B cell (primary cell): ENCODE measurements at regions not wholly inside any gene's neighbourhood (a gene's known extent, or its start where the extent isn't known, plus 50 kb on each side); places are given as distances from the start of the nearest gene placed in this dataset.

Experiments used
- ATAC-seq: fragments of 200-7000 bp; cut with Tn5 transposase; one replicate; pipeline ENCODE4 v1.10.0; 2021; ENCODE audit warnings: low read depth, mild to moderate bottlenecking, moderate number of reproducible peaks, moderate library complexity
- CTCF ChIA-PET: fragments of 350-600 bp; sonication (Branson Sonifier 250); formaldehyde crosslinking; loops from one replicate; lab custom pipeline; 2021; ENCODE audit warnings: antibody characterized with exemption, inconsistent platforms; lab: Charles Lee
- POLR2A ChIA-PET: fragments of 350-600 bp; sonication (Branson Sonifier 250); formaldehyde crosslinking; loops from one replicate; lab custom pipeline; 2021; ENCODE audit warnings: antibody characterized with exemption; lab: Charles Lee
- DNase-seq: peaks from one replicate; pipeline ENCODE4 v3.0.0; 2013
- H2AFZ ChIP-seq: 2 replicates; pipeline ENCODE4 v1.6.1; 2012; ENCODE audit warnings: mild to moderate bottlenecking, low read depth, low read length; ENCODE audit not compliant: insufficient read depth, poor library complexity, severe bottlenecking
- H3K27ac ChIP-seq, 2 donors: 1 replicate in 1 of 2; 2 replicates in 1 of 2; pipeline ENCODE4 v1.5.1; 2012 to 2013; ENCODE audit warnings: low read length in 2 of 2, mild to moderate bottlenecking in 2 of 2, moderate library complexity in 1 of 2
- H3K27me3 ChIP-seq, 4 experiments: fragments of 200-600 bp in 1 of 4; sonication (generic) in 1 of 4; replicated peaks in 1 of 4; 1 replicate in 2 of 4; 2 replicates in 2 of 4; pipeline versions ENCODE4 v1.6.1 to v1.7.0; 2013 to 2016; ENCODE audit warnings: low read length in 3 of 4, mild to moderate bottlenecking in 2 of 4, mixed read lengths in 1 of 4, moderate library complexity in 1 of 4; ENCODE audit not compliant: insufficient read depth in 4 of 4, control insufficient read depth in 3 of 4; ENCODE audit errors: control extremely low read depth in 1 of 4
- H3K36me3 ChIP-seq, 2 experiments: replicated peaks in 1 of 2; 1 replicate in 1 of 2; 2 replicates in 1 of 2; pipeline versions ENCODE4 v1.6.1 to v1.7.1; 2013; ENCODE audit warnings: low read length in 1 of 2; ENCODE audit not compliant: insufficient read depth in 2 of 2, control insufficient read depth in 1 of 2; ENCODE audit errors: control extremely low read depth in 1 of 2, extremely low read depth in 1 of 2
- H3K4me1 ChIP-seq, 2 donors: fragments of 200-600 bp in 1 of 2; sonication (generic) in 1 of 2; 1 replicate in 1 of 2; 2 replicates in 1 of 2; pipeline versions ENCODE4 v1.5.1 to v1.6.1; 2013 to 2017; ENCODE audit warnings: low read length in 2 of 2; ENCODE audit not compliant: control insufficient read depth in 2 of 2, insufficient read depth in 2 of 2
- H3K4me2 ChIP-seq: replicated peaks from 2 replicates; pipeline ENCODE3; 2012; ENCODE audit warnings: mild to moderate bottlenecking, low read depth, low read length; ENCODE audit not compliant: poor library complexity, severe bottlenecking
- H3K4me3 ChIP-seq, 5 experiments: fragments of 200-600 bp in 1 of 5; sonication (generic) in 1 of 5; 1 replicate in 3 of 5; 2 replicates in 2 of 5; pipeline versions ENCODE4 v1.5.1 to v1.7.0; 2011 to 2016; ENCODE audit warnings: low read length in 4 of 5, mild to moderate bottlenecking in 4 of 5, low read depth in 2 of 5, control low read depth in 1 of 5, moderate library complexity in 1 of 5; ENCODE audit not compliant: insufficient read depth in 1 of 5; ENCODE audit errors: control extremely low read depth in 1 of 5, extremely low read depth in 1 of 5
- H3K79me2 ChIP-seq: fragments of 200-600 bp; sonication (generic); one replicate; pipeline ENCODE4 v1.6.0; 2016; ENCODE audit warnings: low read length; ENCODE audit not compliant: control insufficient read depth, insufficient read depth
- H3K9ac ChIP-seq: fragments of 200-600 bp; sonication (generic); 2 replicates; pipeline ENCODE4 v1.6.1; 2017; ENCODE audit warnings: mild to moderate bottlenecking, low read length, moderate library complexity
- H3K9me3 ChIP-seq, 3 donors: one replicate each; pipeline versions ENCODE4 v1.6.1 to v1.7.1; 2013; ENCODE audit warnings: low read length in 2 of 3; ENCODE audit not compliant: control insufficient read depth in 2 of 3, insufficient read depth in 1 of 3; ENCODE audit errors: control extremely low read depth in 1 of 3
- H4K20me1 ChIP-seq: 2 replicates; pipeline ENCODE4 v1.6.0; 2012; ENCODE audit warnings: mild to moderate bottlenecking, low read length; ENCODE audit not compliant: insufficient read depth, control insufficient read depth, poor library complexity, severe bottlenecking
- H3K27ac Mint-ChIP-seq: one replicate; pipeline ENCODE4 v1.8.0; 2021; ENCODE audit warnings: mixed read lengths
- H3K27me3 Mint-ChIP-seq: one replicate; pipeline ENCODE4 v1.8.0; 2021; ENCODE audit warnings: mixed read lengths
- H3K4me1 Mint-ChIP-seq: one replicate; pipeline ENCODE4 v1.8.0; 2021; ENCODE audit warnings: mixed read lengths
- H3K4me3 Mint-ChIP-seq: one replicate; pipeline ENCODE4 v1.8.0; 2021; ENCODE audit warnings: mixed read lengths
- H3K9me3 Mint-ChIP-seq: one replicate; pipeline ENCODE4 v1.8.0; 2022; ENCODE audit warnings: mixed read lengths; ENCODE audit not compliant: insufficient read depth
- EZH2 ChIP-seq: IDR thresholded peaks from 2 replicates; pipeline ENCODE4 v1.6.1; 2012; ENCODE audit warnings: borderline replicate concordance, low read depth, mild to moderate bottlenecking, moderate library complexity, low read length; ENCODE audit not compliant: insufficient read depth, poor library complexity, severe bottlenecking
- WGBS: methylation state at CpG from one replicate; pipeline ENCODE4 v1.1.5; 2013; ENCODE audit warnings: missing lambda C conversion rate; ENCODE audit not compliant: insufficient coverage; 5-methylcytosine and 5-hydroxymethylcytosine counted together
- intact Hi-C: fragments of 100-400 bp; cut with micrococcal nuclease; formaldehyde crosslinking; loops from one replicate; pipeline ENCODE4 v1.10.0; 2022
- TF ChIP-seq, protein P1 (sequence below): fragments of 200-600 bp; IDR thresholded peaks from one replicate; pipeline ENCODE4 v1.8.0; 2022; ENCODE audit warnings: antibody characterized with exemption, mild to moderate bottlenecking

DNA sequence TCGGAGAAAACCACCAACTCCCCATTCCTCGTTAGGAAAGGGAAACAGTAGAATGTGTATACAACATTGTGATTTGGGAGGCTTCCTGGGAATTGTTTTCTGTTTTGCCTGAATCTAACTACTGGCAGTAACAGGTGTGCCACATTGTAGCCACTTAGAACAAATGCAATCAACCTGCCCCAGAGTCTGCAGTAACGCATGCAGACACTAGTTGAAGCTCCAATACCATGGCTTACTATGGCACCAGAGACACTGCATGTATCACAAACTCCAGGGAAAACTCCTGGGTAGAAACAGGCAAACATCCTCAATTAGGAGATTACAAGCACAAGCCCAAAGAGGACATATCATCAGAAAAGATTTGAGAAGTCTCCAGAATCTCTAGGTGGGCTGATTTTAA lies 154.2 kb upstream of the NEIL3 start:
- TF ChIP-seq EZH2 = no peak
- TF ChIP-seq, protein P1, sequence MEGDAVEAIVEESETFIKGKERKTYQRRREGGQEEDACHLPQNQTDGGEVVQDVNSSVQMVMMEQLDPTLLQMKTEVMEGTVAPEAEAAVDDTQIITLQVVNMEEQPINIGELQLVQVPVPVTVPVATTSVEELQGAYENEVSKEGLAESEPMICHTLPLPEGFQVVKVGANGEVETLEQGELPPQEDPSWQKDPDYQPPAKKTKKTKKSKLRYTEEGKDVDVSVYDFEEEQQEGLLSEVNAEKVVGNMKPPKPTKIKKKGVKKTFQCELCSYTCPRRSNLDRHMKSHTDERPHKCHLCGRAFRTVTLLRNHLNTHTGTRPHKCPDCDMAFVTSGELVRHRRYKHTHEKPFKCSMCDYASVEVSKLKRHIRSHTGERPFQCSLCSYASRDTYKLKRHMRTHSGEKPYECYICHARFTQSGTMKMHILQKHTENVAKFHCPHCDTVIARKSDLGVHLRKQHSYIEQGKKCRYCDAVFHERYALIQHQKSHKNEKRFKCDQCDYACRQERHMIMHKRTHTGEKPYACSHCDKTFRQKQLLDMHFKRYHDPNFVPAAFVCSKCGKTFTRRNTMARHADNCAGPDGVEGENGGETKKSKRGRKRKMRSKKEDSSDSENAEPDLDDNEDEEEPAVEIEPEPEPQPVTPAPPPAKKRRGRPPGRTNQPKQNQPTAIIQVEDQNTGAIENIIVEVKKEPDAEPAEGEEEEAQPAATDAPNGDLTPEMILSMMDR = no peak
- ATAC-seq (no peak), DNase-seq (no peak)
- Mint-ChIP-seq H3K9me3 (no peaks in the 10 kb centered on the region), H3K4me3 (no peak overlapping the region), H3K27me3 (no peaks in the 10 kb centered on the region), H3K4me1 (no peaks in the 10 kb centered on the region), H3K27ac (no peak overlapping the region)
- no peaks in the 10 kb centered on the region for H3K9me3 ChIP-seq
- H3K36me3 ChIP-seq = no peaks in the 10 kb centered on the region
- WGBS = 100% methylated on average over 1 of the region's 3 CpGs
- no peaks in the 10 kb centered on the region for H3K27me3 ChIP-seq
- POLR2A ChIA-PET = no interaction called here
- H3K4me2 ChIP-seq = no peak overlapping the region
- no peak overlapping the region for H2AFZ ChIP-seq
- H3K4me3 ChIP-seq = no peak overlapping the region
- no peaks in the 10 kb centered on the region for H4K20me1 ChIP-seq
- H3K79me2 ChIP-seq = no peaks in the 10 kb centered on the region
- intact Hi-C loops = no loop called here
- no peak overlapping the region for H3K9ac ChIP-seq
- no peaks in the 10 kb centered on the region for H3K4me1 ChIP-seq
- CTCF ChIA-PET = no interaction called here
- no peak overlapping the region for H3K27ac ChIP-seq

DNA sequence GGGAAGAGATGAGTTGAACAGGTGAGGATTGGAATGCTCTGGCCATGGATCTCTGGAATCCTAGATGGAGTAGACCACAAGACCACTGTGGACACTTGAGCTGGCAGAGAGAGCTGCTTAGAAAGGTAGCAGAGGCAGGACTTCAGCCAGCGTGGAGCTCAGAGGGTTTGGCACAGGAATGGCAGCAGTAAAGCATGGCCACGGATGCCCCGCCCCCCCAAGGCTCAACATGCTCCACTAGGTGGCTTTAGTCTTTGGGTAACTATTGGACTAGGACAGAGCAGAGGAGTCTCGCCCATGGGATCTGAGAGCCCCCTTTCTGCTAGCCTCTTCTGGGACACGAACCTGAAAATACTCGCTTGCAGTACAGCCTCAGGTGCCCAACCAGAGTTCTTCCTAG lies 150.1 kb upstream of the NEIL3 start:
- WGBS = 82% methylated on average over 2 of the region's 6 CpGs
- H3K4me1 ChIP-seq = no peaks in the 10 kb centered on the region
- POLR2A ChIA-PET = no interaction called here

More for the DNA sequence above, 150.1 kb upstream of the NEIL3 start:
- Mint-ChIP-seq H3K4me1 (no peaks in the 10 kb centered on the region), H3K27me3 (no peaks in the 10 kb centered on the region), H3K4me3 (no peak overlapping the region), H3K27ac (no peak overlapping the region), H3K9me3 (peaks cover 2% of the 10 kb centered on the region)
- no peaks in the 10 kb centered on the region for H3K79me2 ChIP-seq
- no peaks in the 10 kb centered on the region for H3K36me3 ChIP-seq
- no peak overlapping the region for H2AFZ ChIP-seq
- intact Hi-C loops = no loop called here
- no peaks in the 10 kb centered on the region for H3K27me3 ChIP-seq
- H3K9ac ChIP-seq = no peak overlapping the region
- no peaks in the 10 kb centered on the region for H3K9me3 ChIP-seq
- CTCF ChIA-PET = no interaction called here
- TF ChIP-seq, protein P1 = no peak
- no peak for TF ChIP-seq EZH2
- DNase-seq (no peak), ATAC-seq (no peak)
- H4K20me1 ChIP-seq = no peaks in the 10 kb centered on the region
- H3K27ac ChIP-seq = no peak overlapping the region
- no peak overlapping the region for H3K4me2 ChIP-seq
- no peak overlapping the region for H3K4me3 ChIP-seq
